ENCODE measurements at regions not wholly inside any gene's neighbourhood (a gene's known extent, or its start where the extent isn't known, plus 50 kb on each side); places are given as distances from the start of the nearest gene placed in this dataset.
A peak's percentile ranks its signal among the peaks of the same experiment; 100 is the strongest.

GRCh38 chr16:85162478-85163277 lies 50.4 kb upstream of the CIBAR2 start:
- DNase-seq = no peak

GRCh38 chr16:85163278-85164112 lies 51.2 kb upstream of the CIBAR2 start:
- DNase-seq = no peak

- DNase-seq = no peak
Measured at GRCh38 chr16:85164431-85164830, 52.2 kb upstream of the CIBAR2 start.

DNA sequence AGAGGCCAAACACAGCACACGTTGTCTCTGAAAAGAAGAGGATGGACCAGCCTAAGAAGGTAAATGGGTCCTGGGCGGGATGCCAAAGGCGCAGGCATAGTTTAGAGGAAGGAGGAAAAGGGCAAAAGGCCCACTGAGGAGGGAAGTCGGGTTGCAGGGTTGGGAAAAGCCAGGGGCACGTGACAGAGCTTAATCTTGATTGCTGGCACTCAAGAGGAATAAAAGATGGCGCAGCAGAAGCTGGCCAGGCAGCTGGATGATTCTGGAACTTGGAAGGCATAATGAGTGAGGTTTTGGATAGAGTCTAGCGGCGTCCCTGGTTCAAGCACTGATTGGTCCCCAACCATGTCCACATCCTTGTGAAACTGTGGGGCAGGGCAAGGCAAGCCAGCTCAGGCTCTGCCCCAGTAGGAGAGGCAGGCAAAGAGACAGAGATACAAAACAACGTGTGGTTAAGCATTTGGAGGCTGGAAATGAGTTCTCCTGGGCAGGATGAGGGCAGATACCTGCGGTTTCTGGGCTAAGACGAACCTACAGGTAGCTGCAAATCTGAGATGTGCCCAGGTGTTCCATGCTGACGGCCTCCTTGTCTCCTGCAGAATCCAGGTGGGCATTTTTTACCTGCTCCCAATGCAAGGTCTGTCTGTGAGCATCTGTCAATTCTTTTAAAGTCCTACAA lies 52.7 kb upstream of the CIBAR2 start:
- DNase-seq = no peak

GRCh38 chr16:85165781-85166180 lies 53.5 kb upstream of the CIBAR2 start:
- DNase-seq = no peak

GRCh38 chr16:85166281-85166680 lies 54.0 kb upstream of the CIBAR2 start:
- no peak for DNase-seq

DNA sequence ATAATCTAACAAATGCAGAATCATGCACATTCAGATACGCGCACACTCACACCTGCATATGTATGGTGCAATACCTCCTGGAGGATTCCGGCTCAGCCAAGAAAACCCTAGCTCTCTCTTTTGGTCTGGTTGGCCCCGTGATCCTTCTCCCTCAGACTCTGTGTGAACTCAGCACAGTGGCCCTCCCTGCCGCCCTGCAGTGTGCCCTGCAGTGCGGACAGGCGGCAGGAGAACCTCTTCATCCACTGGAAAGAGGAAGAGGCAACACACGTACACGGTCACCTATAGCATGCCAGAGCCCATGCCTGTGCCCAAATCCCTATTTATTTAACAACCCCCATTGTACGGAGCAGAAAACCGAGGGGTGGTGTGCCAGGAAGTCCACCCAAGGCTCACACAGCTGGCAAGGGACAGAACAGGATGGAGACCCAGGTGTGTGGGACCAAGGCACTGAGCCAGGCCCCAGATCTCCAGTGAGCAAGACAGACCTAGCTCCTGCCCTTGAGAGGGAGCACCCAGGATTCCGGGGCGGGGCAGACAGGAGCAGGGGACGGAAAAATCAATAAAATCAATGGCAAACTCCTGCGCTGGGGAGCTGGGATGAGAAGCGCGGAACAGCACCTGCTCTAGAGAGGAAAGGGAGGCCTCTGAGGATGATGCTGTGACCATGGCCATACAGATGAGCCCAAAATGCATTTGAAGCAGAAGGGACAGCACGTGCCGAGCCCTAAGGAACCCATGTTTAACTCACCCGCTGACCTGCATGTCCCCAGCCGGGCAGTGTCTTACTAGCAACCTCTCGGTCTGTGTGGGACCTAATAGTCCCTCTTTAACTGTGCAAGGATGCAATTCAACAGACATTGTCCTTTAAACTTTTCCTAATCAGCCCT lies 54.7 kb upstream of the CIBAR2 start:
- no peak for DNase-seq

- DNase-seq = no peak
Measured at GRCh38 chr16:85167589-85168537, 55.6 kb upstream of the CIBAR2 start.

- no peak for DNase-seq
Measured at GRCh38 chr16:85168732-85169256, 56.5 kb upstream of the CIBAR2 start.

DNA sequence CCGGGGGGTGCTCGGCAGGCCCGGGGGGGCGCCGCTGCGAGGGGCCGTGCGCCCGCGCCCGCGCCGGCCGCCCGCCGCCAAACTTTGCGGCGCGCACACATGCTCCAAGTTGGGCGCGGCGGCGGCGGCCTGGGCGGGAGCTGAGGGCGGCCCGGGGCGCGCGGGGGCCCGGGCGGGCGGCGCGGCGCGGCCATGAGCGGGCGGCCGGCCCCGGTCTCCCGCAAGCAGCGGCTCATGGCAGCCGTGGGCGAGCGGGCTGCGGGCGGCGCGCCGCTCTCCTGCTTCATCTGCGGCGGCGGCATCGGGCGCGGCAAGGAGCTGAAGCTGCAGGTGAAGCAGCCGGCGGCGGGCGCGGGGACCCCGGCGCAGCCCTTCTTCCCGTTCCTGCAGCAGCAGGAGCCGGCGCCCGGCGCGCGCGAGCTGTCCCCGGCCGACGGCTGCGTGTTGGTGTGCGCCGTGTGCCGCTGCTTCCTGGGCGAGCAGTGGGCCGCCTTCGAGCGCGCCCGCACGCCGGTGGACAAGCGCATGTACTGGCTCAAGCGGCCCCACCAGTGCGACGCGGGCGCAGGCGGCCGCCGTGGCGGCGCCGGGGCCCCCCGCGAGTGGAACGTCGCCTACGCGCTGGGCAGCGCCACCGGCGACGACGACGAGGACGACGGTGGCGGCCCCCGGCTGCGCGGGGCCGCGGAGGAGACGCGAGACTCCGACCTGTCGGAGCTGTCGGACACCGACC lies 57.2 kb upstream of the CIBAR2 start:
- DNase-seq = no peak

- no peak for DNase-seq
Measured at GRCh38 chr16:85170066-85170491, 57.8 kb upstream of the CIBAR2 start.

- DNase-seq = no peak
Measured at GRCh38 chr16:85170590-85171003, 58.3 kb upstream of the CIBAR2 start.

GRCh38 chr16:85171004-85171758 lies 58.9 kb upstream of the CIBAR2 start:
- no peak for DNase-seq

- DNase-seq = no peak
Measured at GRCh38 chr16:85171759-85172454, 59.6 kb upstream of the CIBAR2 start.

GRCh38 chr16:85172455-85173145 lies 60.3 kb upstream of the CIBAR2 start:
- peak; percentile 8 to 52 for DNase-seq

DNA sequence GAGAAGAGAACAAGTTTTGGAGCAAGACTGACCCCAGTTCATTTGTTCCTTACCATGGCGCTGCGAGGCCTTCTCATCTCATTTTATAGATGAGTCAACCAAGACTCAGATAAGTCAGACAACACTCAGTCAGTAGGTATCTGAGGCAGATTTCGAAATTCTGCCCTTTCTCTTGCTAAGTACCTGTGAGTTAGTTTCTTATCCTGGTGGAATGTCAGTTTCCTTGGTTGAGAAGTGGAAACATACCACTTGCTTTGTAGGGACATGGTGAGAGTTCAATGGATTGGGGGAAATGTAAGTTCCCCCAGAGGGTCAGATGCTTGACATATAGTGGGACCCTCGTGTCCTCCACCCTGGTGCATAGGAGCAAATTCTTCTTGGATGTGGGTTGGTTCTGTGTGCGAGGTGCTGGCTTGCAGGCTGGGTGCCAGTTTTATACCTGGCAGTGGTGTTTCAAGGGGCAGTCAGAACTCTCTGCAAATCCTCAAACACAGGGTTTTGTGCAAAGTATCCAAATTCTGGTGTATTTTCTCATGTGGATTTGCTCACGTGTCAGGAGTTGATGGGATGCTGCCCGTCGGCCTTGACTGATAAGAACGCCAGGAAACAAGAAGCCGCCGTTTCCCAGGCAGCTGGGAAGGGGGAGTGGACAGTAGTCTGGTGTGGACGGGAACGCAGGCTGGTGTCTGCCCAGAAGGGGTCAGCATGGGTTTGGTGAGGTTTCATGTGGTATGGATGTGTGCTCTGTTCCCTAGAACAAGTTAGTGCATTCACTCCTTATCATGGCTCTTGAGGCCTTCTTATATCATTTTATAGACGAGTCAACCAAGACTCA lies 61.1 kb upstream of the CIBAR2 start:
- DNase-seq = no peak
